ENCODE measurements at regions not wholly inside any gene's neighbourhood (a gene's known extent, or its start where the extent isn't known, plus 50 kb on each side); places are given as distances from the start of the nearest gene placed in this dataset.

DNA sequence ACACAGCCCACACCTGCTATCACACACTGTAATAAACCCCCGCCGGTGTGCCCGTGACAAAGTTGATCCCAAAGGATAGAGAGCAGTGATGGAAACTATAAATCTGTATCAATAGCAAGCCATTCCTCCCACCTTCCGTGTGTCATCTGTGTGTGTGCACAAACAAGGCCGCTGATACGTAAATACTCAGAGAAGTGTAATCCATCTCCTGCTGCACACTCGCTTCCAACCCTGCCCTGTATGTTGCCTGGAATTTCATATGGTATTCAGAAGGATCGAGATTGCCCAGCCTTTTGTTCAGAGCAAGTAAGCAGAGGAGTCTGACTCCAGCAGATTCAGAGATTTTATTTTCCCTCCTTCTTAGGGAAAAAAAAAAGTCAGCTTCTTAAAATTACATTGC, 581.1 kb upstream of the ZFHX3 start:
- ChIA-PET CTCF (no interaction called here), POLR2A (no interaction called here)
- H3K27me3 ChIP-seq (replicated peaks in 2 of 5; ENCODE audit: control insufficient read depth in 4 of 5, insufficient read depth in 5 of 5, low read length in 4 of 5), result no peaks in the 10 kb centered on the region
- no peaks in the 10 kb centered on the region for H3K4me1 ChIP-seq (ENCODE audit: control extremely low read depth in 1 of 4, control insufficient read depth in 4 of 4, insufficient read depth in 4 of 4, low read length in 3 of 4)
- WGBS (ENCODE audit: insufficient coverage), result 90% methylated on average over 7 of the region's 8 CpGs
- no peak for DNase-seq
- H3K4me3 ChIP-seq (ENCODE audit: control insufficient read depth in 1 of 7, extremely low read depth in 1 of 7, insufficient read depth in 4 of 7, low read depth in 2 of 7, low read length in 6 of 7), result no peak overlapping the region
- no peaks in the 10 kb centered on the region for H3K9me3 ChIP-seq (ENCODE audit: control extremely low read depth in 1 of 5, control insufficient read depth in 4 of 5, insufficient read depth in 2 of 5, low read depth in 1 of 5, low read length in 4 of 5)
- H3K27ac ChIP-seq (ENCODE audit: insufficient read depth in 1 of 2, low read depth in 1 of 2, low read length in 2 of 2, poor library complexity in 1 of 2, severe bottlenecking in 2 of 2), result no peak overlapping the region
- no peaks in the 10 kb centered on the region for H3K36me3 ChIP-seq (ENCODE audit: control insufficient read depth in 4 of 4, insufficient read depth in 4 of 4, low read length in 3 of 4)

GRCh38 chr16:73617738-73618137, 569.8 kb upstream of the ZFHX3 start:
- CTCF ChIA-PET, result no interaction called here
- POLR2A ChIA-PET, result no interaction called here
- no peak overlapping the region for H3K4me3 ChIP-seq (ENCODE audit: control insufficient read depth in 1 of 7, extremely low read depth in 1 of 7, insufficient read depth in 4 of 7, low read depth in 2 of 7, low read length in 6 of 7)
- DNase-seq, result no peak
- 87% methylated on average over 2 of the region's 4 CpGs for WGBS (ENCODE audit: insufficient coverage)
- H3K27ac ChIP-seq (ENCODE audit: insufficient read depth in 1 of 2, low read depth in 1 of 2, low read length in 2 of 2, poor library complexity in 1 of 2, severe bottlenecking in 2 of 2), result no peak overlapping the region
- no peaks in the 10 kb centered on the region for H3K36me3 ChIP-seq (ENCODE audit: control insufficient read depth in 4 of 4, insufficient read depth in 4 of 4, low read length in 3 of 4)
- H3K4me1 ChIP-seq (ENCODE audit: control extremely low read depth in 1 of 4, control insufficient read depth in 4 of 4, insufficient read depth in 4 of 4, low read length in 3 of 4), result no peaks in the 10 kb centered on the region
- peaks cover 0 to 20% (median 6%) of the 10 kb centered on the region in 5 experiments for H3K27me3 ChIP-seq (replicated peaks in 2 of 5; ENCODE audit: control insufficient read depth in 4 of 5, insufficient read depth in 5 of 5, low read length in 4 of 5)
- no peaks in the 10 kb centered on the region for H3K9me3 ChIP-seq (ENCODE audit: control extremely low read depth in 1 of 5, control insufficient read depth in 4 of 5, insufficient read depth in 2 of 5, low read depth in 1 of 5, low read length in 4 of 5)

DNA sequence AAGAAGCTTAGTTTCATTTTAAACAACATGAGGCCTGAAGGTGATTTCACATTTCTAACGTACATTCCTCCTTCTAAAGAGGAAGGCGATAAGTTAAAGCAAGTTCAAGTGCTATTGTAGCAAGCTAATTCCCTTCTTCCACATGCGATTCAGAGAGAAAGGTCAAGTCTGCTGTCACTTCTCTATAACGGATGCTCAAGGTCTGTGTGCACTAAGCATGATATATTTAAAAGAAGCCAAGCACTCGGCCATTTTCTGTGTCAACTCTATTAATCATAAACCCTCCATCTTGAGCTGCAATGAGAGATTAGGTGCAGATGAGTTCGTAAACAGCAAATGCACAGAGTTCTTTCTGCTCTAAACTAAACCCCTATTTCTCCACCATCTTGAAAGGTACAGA, 568.8 kb upstream of the ZFHX3 start:
- ChIA-PET POLR2A (no interaction called here), CTCF (no interaction called here)
- H3K27ac ChIP-seq (ENCODE audit: insufficient read depth in 1 of 2, low read depth in 1 of 2, low read length in 2 of 2, poor library complexity in 1 of 2, severe bottlenecking in 2 of 2), result no peak overlapping the region
- DNase-seq, result no peak
- 78% methylated on average over 3 of the region's 6 CpGs for WGBS (ENCODE audit: insufficient coverage)
- no peaks in the 10 kb centered on the region for H3K36me3 ChIP-seq (ENCODE audit: control insufficient read depth in 4 of 4, insufficient read depth in 4 of 4, low read length in 3 of 4)
- no peak overlapping the region for H3K4me3 ChIP-seq (ENCODE audit: control insufficient read depth in 1 of 7, extremely low read depth in 1 of 7, insufficient read depth in 4 of 7, low read depth in 2 of 7, low read length in 6 of 7)
- no peaks in the 10 kb centered on the region for H3K9me3 ChIP-seq (ENCODE audit: control extremely low read depth in 1 of 5, control insufficient read depth in 4 of 5, insufficient read depth in 2 of 5, low read depth in 1 of 5, low read length in 4 of 5)
- H3K4me1 ChIP-seq (ENCODE audit: control extremely low read depth in 1 of 4, control insufficient read depth in 4 of 4, insufficient read depth in 4 of 4, low read length in 3 of 4), result no peaks in the 10 kb centered on the region
- peaks cover 0 to 28% (median 8%) of the 10 kb centered on the region in 5 experiments for H3K27me3 ChIP-seq (replicated peaks in 2 of 5; ENCODE audit: control insufficient read depth in 4 of 5, insufficient read depth in 5 of 5, low read length in 4 of 5)

DNA sequence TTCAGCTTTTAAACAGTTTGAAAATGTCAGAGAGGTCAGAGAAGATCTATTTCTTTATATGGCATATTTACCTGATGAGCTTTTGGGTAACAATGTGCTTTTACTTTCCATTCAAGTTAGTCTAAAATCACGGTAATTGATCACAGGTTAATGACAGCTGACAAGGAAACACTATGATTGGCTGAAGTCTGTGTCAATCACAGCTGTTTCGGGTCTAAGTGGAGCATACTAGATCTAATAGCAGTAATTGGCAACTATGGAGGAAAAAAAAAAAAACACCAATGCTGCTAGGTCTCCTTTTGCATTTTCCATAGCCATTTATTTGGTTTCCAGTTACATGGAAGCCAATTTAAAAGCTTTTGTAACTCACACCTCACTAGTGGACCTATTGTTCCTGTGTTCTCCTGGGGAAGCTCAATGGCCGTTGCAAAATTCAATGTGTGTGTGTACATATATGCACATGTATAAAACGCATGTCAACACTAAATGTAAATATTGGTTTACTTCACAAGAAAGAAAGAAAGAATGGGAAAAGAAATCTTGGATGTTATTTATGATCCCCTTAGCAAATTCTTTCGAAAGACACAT, 568.3 kb upstream of the ZFHX3 start:
- POLR2A ChIA-PET, result no interaction called here
- CTCF ChIA-PET, result no interaction called here
- no peak overlapping the region for H3K27ac ChIP-seq (ENCODE audit: insufficient read depth in 1 of 2, low read depth in 1 of 2, low read length in 2 of 2, poor library complexity in 1 of 2, severe bottlenecking in 2 of 2)
- H3K4me1 ChIP-seq (ENCODE audit: control extremely low read depth in 1 of 4, control insufficient read depth in 4 of 4, insufficient read depth in 4 of 4, low read length in 3 of 4), result no peaks in the 10 kb centered on the region
- H3K36me3 ChIP-seq (ENCODE audit: control insufficient read depth in 4 of 4, insufficient read depth in 4 of 4, low read length in 3 of 4), result no peaks in the 10 kb centered on the region
- no peak overlapping the region for H3K4me3 ChIP-seq (ENCODE audit: control insufficient read depth in 1 of 7, extremely low read depth in 1 of 7, insufficient read depth in 4 of 7, low read depth in 2 of 7, low read length in 6 of 7)
- H3K27me3 ChIP-seq (replicated peaks in 2 of 5; ENCODE audit: control insufficient read depth in 4 of 5, insufficient read depth in 5 of 5, low read length in 4 of 5), result peaks cover 0 to 29% (median 5%) of the 10 kb centered on the region in 5 experiments
- H3K9me3 ChIP-seq (ENCODE audit: control extremely low read depth in 1 of 5, control insufficient read depth in 4 of 5, insufficient read depth in 2 of 5, low read depth in 1 of 5, low read length in 4 of 5), result no peaks in the 10 kb centered on the region
- DNase-seq, result no peak
- 82% methylated on average over 3 of the region's 5 CpGs for WGBS (ENCODE audit: insufficient coverage)

- 73% methylated on average over 11 of the region's 14 CpGs for WGBS (ENCODE audit: insufficient coverage)
Measured at GRCh38 chr16:73615071-73615940, 567.4 kb upstream of the ZFHX3 start.

DNA sequence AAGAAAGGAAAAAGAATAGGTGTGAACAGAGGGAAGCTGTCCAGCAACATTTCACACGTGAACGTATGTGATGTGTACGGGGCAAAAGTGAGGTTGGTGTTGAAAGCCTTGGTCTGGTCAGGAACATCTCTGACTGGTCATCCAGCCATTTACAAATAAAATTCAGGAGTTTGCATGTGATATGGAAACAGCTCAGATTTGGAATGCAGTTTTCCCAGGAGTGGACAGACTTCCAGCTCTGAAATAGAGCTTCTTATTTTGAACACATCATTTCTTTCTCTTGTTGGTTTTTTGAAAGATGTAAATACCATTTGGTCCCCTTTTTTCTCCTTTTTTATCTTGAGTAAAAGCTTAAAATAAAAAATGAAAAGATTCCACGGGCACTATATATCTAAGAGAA, 566.2 kb upstream of the ZFHX3 start:
- Histone ChIP-seq H3K27me3 (replicated peaks in 2 of 5; ENCODE audit: control insufficient read depth in 4 of 5, insufficient read depth in 5 of 5, low read length in 4 of 5) (peaks cover 4 to 45% (median 12%) of the 10 kb centered on the region in 5 experiments), H3K4me1 (ENCODE audit: control extremely low read depth in 1 of 4, control insufficient read depth in 4 of 4, insufficient read depth in 4 of 4, low read length in 3 of 4) (no peaks in the 10 kb centered on the region), H3K27ac (ENCODE audit: insufficient read depth in 1 of 2, low read depth in 1 of 2, low read length in 2 of 2, poor library complexity in 1 of 2, severe bottlenecking in 2 of 2) (no peak overlapping the region), H3K9me3 (ENCODE audit: control extremely low read depth in 1 of 5, control insufficient read depth in 4 of 5, insufficient read depth in 2 of 5, low read depth in 1 of 5, low read length in 4 of 5) (no peaks in the 10 kb centered on the region), H3K36me3 (ENCODE audit: control insufficient read depth in 4 of 4, insufficient read depth in 4 of 4, low read length in 3 of 4) (no peaks in the 10 kb centered on the region), H3K4me3 (ENCODE audit: control insufficient read depth in 1 of 7, extremely low read depth in 1 of 7, insufficient read depth in 4 of 7, low read depth in 2 of 7, low read length in 6 of 7) (no peak overlapping the region)
- ChIA-PET CTCF (no interaction called here), POLR2A (no interaction called here)
- no peak for DNase-seq
- WGBS (ENCODE audit: insufficient coverage), result 100% methylated on average over 1 of the region's 4 CpGs

More at GRCh38 chr16:73615071-73615940, 567.4 kb upstream of the ZFHX3 start:
- no peak overlapping the region for H3K4me3 ChIP-seq (ENCODE audit: control insufficient read depth in 1 of 7, extremely low read depth in 1 of 7, insufficient read depth in 4 of 7, low read depth in 2 of 7, low read length in 6 of 7)
- H3K36me3 ChIP-seq (ENCODE audit: control insufficient read depth in 4 of 4, insufficient read depth in 4 of 4, low read length in 3 of 4), result no peaks in the 10 kb centered on the region
- ChIA-PET POLR2A (no interaction called here), CTCF (no interaction called here)
- DNase-seq, result no peak
- H3K4me1 ChIP-seq (ENCODE audit: control extremely low read depth in 1 of 4, control insufficient read depth in 4 of 4, insufficient read depth in 4 of 4, low read length in 3 of 4), result no peaks in the 10 kb centered on the region
- H3K27ac ChIP-seq (ENCODE audit: insufficient read depth in 1 of 2, low read depth in 1 of 2, low read length in 2 of 2, poor library complexity in 1 of 2, severe bottlenecking in 2 of 2), result no peak overlapping the region
- no peaks in the 10 kb centered on the region for H3K9me3 ChIP-seq (ENCODE audit: control extremely low read depth in 1 of 5, control insufficient read depth in 4 of 5, insufficient read depth in 2 of 5, low read depth in 1 of 5, low read length in 4 of 5)
- peaks cover 2 to 39% (median 8%) of the 10 kb centered on the region in 5 experiments for H3K27me3 ChIP-seq (replicated peaks in 2 of 5; ENCODE audit: control insufficient read depth in 4 of 5, insufficient read depth in 5 of 5, low read length in 4 of 5)

GRCh38 chr16:73610605-73611156, 562.8 kb upstream of the ZFHX3 start:
- DNase-seq, result no peak
- POLR2A ChIA-PET, result no interaction called here
- 33% methylated on average over 4 of the region's 5 CpGs for WGBS (ENCODE audit: insufficient coverage)

More at GRCh38 chr16:73610605-73611156, 562.8 kb upstream of the ZFHX3 start:
- Histone ChIP-seq H3K4me1 (ENCODE audit: control extremely low read depth in 1 of 4, control insufficient read depth in 4 of 4, insufficient read depth in 4 of 4, low read length in 3 of 4) (no peaks in the 10 kb centered on the region), H3K27me3 (replicated peaks in 2 of 5; ENCODE audit: control insufficient read depth in 4 of 5, insufficient read depth in 5 of 5, low read length in 4 of 5) (peaks cover 4 to 50% (median 14%) of the 10 kb centered on the region in 5 experiments), H3K9me3 (ENCODE audit: control extremely low read depth in 1 of 5, control insufficient read depth in 4 of 5, insufficient read depth in 2 of 5, low read depth in 1 of 5, low read length in 4 of 5) (no peaks in the 10 kb centered on the region), H3K27ac (ENCODE audit: insufficient read depth in 1 of 2, low read depth in 1 of 2, low read length in 2 of 2, poor library complexity in 1 of 2, severe bottlenecking in 2 of 2) (no peak overlapping the region), H3K4me3 (ENCODE audit: control insufficient read depth in 1 of 7, extremely low read depth in 1 of 7, insufficient read depth in 4 of 7, low read depth in 2 of 7, low read length in 6 of 7) (no peak overlapping the region), H3K36me3 (ENCODE audit: control insufficient read depth in 4 of 4, insufficient read depth in 4 of 4, low read length in 3 of 4) (no peaks in the 10 kb centered on the region)
- CTCF ChIA-PET, result no interaction called here

All from common myeloid progenitor, CD34-positive (primary cell).